HG03103 (cell line): ENCODE measurements at regions not wholly inside any gene's neighbourhood (a gene's known extent, or its start where the extent isn't known, plus 50 kb on each side); places are given as distances from the start of the nearest gene placed in this dataset.

Source experiments
- ATAC-seq: cut with Tn5 transposase; IDR thresholded peaks from one replicate; pipeline ENCODE4 v1.9.1; 2021; ENCODE audit warnings: low read depth; ENCODE audit not compliant: unreplicated experiment

- ATAC-seq = no peak
These were observed 398.4 kb upstream of the CWC22 start for GRCh38 chr2:180405520-180405919.

- no peak for ATAC-seq
These were observed 387.2 kb upstream of the CWC22 start for GRCh38 chr2:180394305-180394704.

GRCh38 chr2:180385601-180386201 lies 378.6 kb upstream of the CWC22 start:
- ATAC-seq = no peak

GRCh38 chr2:180376066-180376465 lies 369.0 kb upstream of the CWC22 start:
- ATAC-seq = no peak

- no peak for ATAC-seq
These were observed 367.6 kb upstream of the CWC22 start for GRCh38 chr2:180374502-180375281.

- no peak for ATAC-seq
These were observed 363.6 kb upstream of the CWC22 start for GRCh38 chr2:180370511-180371205.

- ATAC-seq = no peak
These were observed 361.8 kb upstream of the CWC22 start for GRCh38 chr2:180368881-180369280.

- no peak for ATAC-seq
These were observed 360.7 kb upstream of the CWC22 start for GRCh38 chr2:180367815-180368214.

- ATAC-seq = no peak
These were observed 359.4 kb upstream of the CWC22 start for GRCh38 chr2:180366481-180366880.

- ATAC-seq = no peak
These were observed 357.6 kb upstream of the CWC22 start for GRCh38 chr2:180364719-180365118.

- peak; percentile 41 for ATAC-seq
These were observed 353.2 kb upstream of the CWC22 start for GRCh38 chr2:180360283-180360618.

GRCh38 chr2:180359522-180360282 lies 352.6 kb upstream of the CWC22 start:
- peak; percentile 86 for ATAC-seq

- no peak for ATAC-seq
These were observed 351.4 kb upstream of the CWC22 start for GRCh38 chr2:180358458-180358857.

- no peak for ATAC-seq
These were observed 349.6 kb upstream of the CWC22 start for GRCh38 chr2:180356676-180357075.

- no peak for ATAC-seq
These were observed 345.5 kb upstream of the CWC22 start for GRCh38 chr2:180352620-180353019.

GRCh38 chr2:180349809-180350208 lies 342.7 kb upstream of the CWC22 start:
- ATAC-seq = no peak

GRCh38 chr2:180343528-180344345 lies 336.6 kb upstream of the CWC22 start:
- no peak for ATAC-seq

GRCh38 chr2:180337136-180337535 lies 330.0 kb upstream of the CWC22 start:
- no peak for ATAC-seq

- no peak for ATAC-seq
These were observed 329.5 kb upstream of the CWC22 start for GRCh38 chr2:180336550-180336949.

GRCh38 chr2:180334514-180334913 lies 327.4 kb upstream of the CWC22 start:
- peak; percentile 100 for ATAC-seq
